Endothelial cell of umbilical vein (primary cell): ENCODE measurements at regions not wholly inside any gene's neighbourhood (a gene's known extent, or its start where the extent isn't known, plus 50 kb on each side); places are given as distances from the start of the nearest gene placed in this dataset.

Experiments
- BruUV-seq: library from RNA; stranded (reverse); fragments of 400-500 nt; replicated peaks from 2 replicates; lab custom pipeline; 2021; lab: Mats Ljungman, UMichigan
- CTCF ChIA-PET: fragments of 300-600, 350-600 bp; sonication (Branson Sonifier 250); formaldehyde crosslinking; loops from one replicate; lab custom pipeline; 2021; ENCODE audit warnings: antibody characterized with exemption, inconsistent platforms; lab: Charles Lee
- POLR2A ChIA-PET: fragments of 300-600, 350-600 bp; sonication (Branson Sonifier 250); formaldehyde crosslinking; loops from one replicate; lab custom pipeline; 2021; ENCODE audit warnings: antibody characterized with exemption, inconsistent platforms; lab: Charles Lee
- DNase-seq: peaks from one replicate; pipeline ENCODE4 v3.0.0-alpha.2; 2011; ENCODE audit warnings: low read depth, low spot score
- FAIRE-seq: peaks from 2 replicates; lab custom pipeline; 2011; peaks lifted over from hg19 to GRCh38; lab: Jason Lieb, UNC
- H2AFZ ChIP-seq: 2 replicates; pipeline ENCODE4 v1.6.0; 2012; ENCODE audit warnings: low read depth, low read length, control low read depth, inconsistent platforms
- H3K27ac ChIP-seq: 2 replicates; pipeline ENCODE4 v1.5.1; 2011; ENCODE audit warnings: low read depth, mild to moderate bottlenecking, control low read depth, low read length, moderate library complexity; ENCODE audit not compliant: insufficient read depth
- H3K27me3 ChIP-seq, 2 experiments: 2 replicates each; pipeline versions ENCODE4 v1.6.0 to v1.6.1; 2011; ENCODE audit warnings: low read length in 2 of 2, mixed read lengths in 1 of 2; ENCODE audit not compliant: control insufficient read depth in 2 of 2, insufficient read depth in 2 of 2
- H3K36me3 ChIP-seq, 2 experiments: 2 replicates in 1 of 2; 3 replicates in 1 of 2; pipeline ENCODE4 v1.5.1; 2011; ENCODE audit warnings: low read length in 2 of 2, mild to moderate bottlenecking in 1 of 2, moderate library complexity in 1 of 2; ENCODE audit not compliant: control insufficient read depth in 2 of 2, insufficient read depth in 2 of 2; ENCODE audit errors: extremely low read depth in 1 of 2
- H3K4me1 ChIP-seq: 3 replicates; pipeline ENCODE4 v1.5.1; 2011; ENCODE audit warnings: mild to moderate bottlenecking, low read length; ENCODE audit not compliant: control insufficient read depth, insufficient read depth; ENCODE audit errors: extremely low read depth
- H3K4me2 ChIP-seq: 2 replicates; pipeline ENCODE4 v1.6.1; 2011; ENCODE audit warnings: low read length, control low read depth, mixed read lengths; ENCODE audit not compliant: insufficient read depth
- H3K4me3 ChIP-seq, 3 experiments: fragments of 200-600 bp in 1 of 3; sonication (generic), shearing (Covaris generic) in 1 of 3; replicated peaks in 1 of 3; 2 replicates each; pipeline ENCODE4 v1.5.1; 2011 to 2016; ENCODE audit warnings: control low read depth in 3 of 3, low read length in 3 of 3, mild to moderate bottlenecking in 2 of 3, inconsistent platforms in 1 of 3, low read depth in 1 of 3, moderate library complexity in 1 of 3; ENCODE audit not compliant: insufficient read depth in 1 of 3
- H3K79me2 ChIP-seq: 2 replicates; pipeline ENCODE4 v1.6.0; 2012; ENCODE audit warnings: low read length, inconsistent platforms; ENCODE audit not compliant: control insufficient read depth, insufficient read depth
- H3K9ac ChIP-seq: replicated peaks from 2 replicates; pipeline ENCODE3; 2011; ENCODE audit warnings: low read length, control low read depth; ENCODE audit not compliant: insufficient read depth; ENCODE audit errors: extremely low read depth
- H3K9me1 ChIP-seq: replicated peaks from 3 replicates; pipeline ENCODE4 v1.6.0; 2011; ENCODE audit warnings: mild to moderate bottlenecking, low read length; ENCODE audit not compliant: control insufficient read depth, insufficient read depth; ENCODE audit errors: extremely low read depth
- H3K9me3 ChIP-seq: replicated peaks from 2 replicates; pipeline ENCODE4 v1.5.1; 2012; ENCODE audit warnings: low read length, inconsistent platforms; ENCODE audit not compliant: control insufficient read depth, insufficient read depth
- H4K20me1 ChIP-seq: replicated peaks from 2 replicates; pipeline ENCODE3; 2011; ENCODE audit warnings: mild to moderate bottlenecking, low read length; ENCODE audit not compliant: control insufficient read depth, insufficient read depth; ENCODE audit errors: extremely low read depth
- CTCF ChIP-seq, 2 donors: IDR thresholded peaks; 1 replicate in 1 of 2; 2 replicates in 1 of 2; pipeline ENCODE4 v1.5.1; 2011; ENCODE audit warnings: low read length in 2 of 2, mild to moderate bottlenecking in 2 of 2, moderate library complexity in 2 of 2, control low read depth in 1 of 2, inconsistent platforms in 1 of 2, low read depth in 1 of 2; ENCODE audit not compliant: insufficient read depth in 1 of 2; ENCODE audit errors: extremely low read depth in 1 of 2
- EZH2 ChIP-seq: IDR thresholded peaks from 2 replicates; pipeline ENCODE4 v1.6.1; 2012; ENCODE audit warnings: borderline replicate concordance, low read depth, mild to moderate bottlenecking, moderate library complexity, low read length, inconsistent platforms; ENCODE audit not compliant: severe bottlenecking
- FOS ChIP-seq: IDR thresholded peaks from 2 replicates; pipeline ENCODE4 v1.6.1; 2011; ENCODE audit warnings: mild to moderate bottlenecking, low read length, moderate library complexity, borderline replicate concordance; ENCODE audit not compliant: insufficient read depth
- GATA2 ChIP-seq: IDR thresholded peaks from 2 replicates; pipeline ENCODE4 v1.7.0; 2011; ENCODE audit warnings: low read depth, mild to moderate bottlenecking, moderate library complexity, mixed read lengths, low read length; ENCODE audit not compliant: insufficient read length, insufficient read depth
- JUN ChIP-seq: IDR thresholded peaks from 2 replicates; pipeline ENCODE4 v1.6.1; 2011; ENCODE audit warnings: borderline replicate concordance, low read depth; ENCODE audit not compliant: insufficient read length, insufficient read depth
- MAX ChIP-seq: IDR thresholded peaks from 2 replicates; pipeline ENCODE4 v1.6.1; 2011; ENCODE audit not compliant: insufficient read depth, insufficient read length
- MYC ChIP-seq: IDR thresholded peaks from one replicate; pipeline ENCODE4 v1.6.1; 2011; ENCODE audit warnings: mild to moderate bottlenecking, low read depth, low read length
- POLR2A ChIP-seq: IDR thresholded peaks from 2 replicates; pipeline ENCODE4 v1.6.1; 2012; ENCODE audit warnings: low read depth, mild to moderate bottlenecking, control low read depth, low read length
- POLR2AphosphoS5 ChIP-seq: IDR thresholded peaks from 2 replicates; pipeline ENCODE4 v1.6.1; 2012; ENCODE audit warnings: low read depth, mild to moderate bottlenecking, control low read depth, low read length, moderate library complexity; ENCODE audit not compliant: insufficient read depth
- dilution Hi-C: fragments of 300-500 bp; cut with MboI; formaldehyde crosslinking; loops from one replicate; pipeline ENCODE4 v1.15.0; 2019; ENCODE audit warnings: low sequenced_read_pairs; ENCODE audit not compliant: extremely low pct_ligation_motif_present
- intact Hi-C: fragments of 100-400 bp; cut with micrococcal nuclease; formaldehyde crosslinking; loops from one replicate; pipeline ENCODE4 v1.10.0; 2022

GRCh38 chrX:94676285-94676684 lies 1002.3 kb downstream of the FAM133A start:
- Histone ChIP-seq H3K4me3 (no peak overlapping the region), H4K20me1 (no peaks in the 10 kb centered on the region), H3K79me2 (no peaks in the 10 kb centered on the region), H3K4me2 (no peak overlapping the region), H3K27ac (no peak overlapping the region), H3K9me1 (no peaks in the 10 kb centered on the region), H3K36me3 (no peaks in the 10 kb centered on the region), H3K27me3 (no peaks in the 10 kb centered on the region), H3K4me1 (no peaks in the 10 kb centered on the region), H3K9me3 (no peaks in the 10 kb centered on the region), H2AFZ (no peak overlapping the region), H3K9ac (no peak overlapping the region)
- intact Hi-C loops: no loop called here
- CTCF ChIA-PET: no interaction called here
- POLR2A ChIA-PET: no interaction called here
- no peak for FAIRE-seq
- TF ChIP-seq GATA2 (no peak), FOS (no peak), POLR2AphosphoS5 (no peak), POLR2A (no peak), MAX (no peak), JUN (no peak), MYC (no peak), EZH2 (no peak), CTCF (IDR thresholded peaks at IDR 0.05; ENCODE audit: extremely low read depth in 1 of 2, insufficient read depth in 1 of 2, low read depth in 1 of 2, low read length in 2 of 2) (no peak)
- DNase-seq: no peak
- dilution Hi-C loops: no loop called here
- no TSS peak for BruUV-seq
